ENCODE measurements at regions not wholly inside any gene's neighbourhood (a gene's known extent, or its start where the extent isn't known, plus 50 kb on each side); places are given as distances from the start of the nearest gene placed in this dataset.
"Not testable (repeated sequence)": the region's sequence is repeated elsewhere in the genome, so short reads cannot be mapped to it uniquely, and the experiment has no call there.

GRCh38 chrX:37509349-37509748, 62.1 kb upstream of the LANCL3 start:
- peak; percentile 49 for DNase-seq

- DNase-seq = not testable (repeated sequence)
These were observed 54.9 kb upstream of the LANCL3 start for GRCh38 chrX:37516512-37516911.

GRCh38 chrX:37519261-37519660, 52.2 kb upstream of the LANCL3 start:
- not testable (repeated sequence) for DNase-seq

GRCh38 chrX:37520860-37521450, 50.5 kb upstream of the LANCL3 start:
- not testable (repeated sequence) for DNase-seq
